Endothelial cell of umbilical vein (primary cell): ENCODE measurements at regions not wholly inside any gene's neighbourhood (a gene's known extent, or its start where the extent isn't known, plus 50 kb on each side); places are given as distances from the start of the nearest gene placed in this dataset.

Experiments
- BruUV-seq: library from RNA; stranded (reverse); fragments of 400-500 nt; replicated peaks from 2 replicates; lab custom pipeline; 2021; lab: Mats Ljungman, UMichigan
- CTCF ChIA-PET: fragments of 300-600, 350-600 bp; sonication (Branson Sonifier 250); formaldehyde crosslinking; loops from one replicate; lab custom pipeline; 2021; ENCODE audit warnings: antibody characterized with exemption, inconsistent platforms; lab: Charles Lee
- POLR2A ChIA-PET: fragments of 300-600, 350-600 bp; sonication (Branson Sonifier 250); formaldehyde crosslinking; loops from one replicate; lab custom pipeline; 2021; ENCODE audit warnings: antibody characterized with exemption, inconsistent platforms; lab: Charles Lee
- DNase-seq: peaks from one replicate; pipeline ENCODE4 v3.0.0-alpha.2; 2011; ENCODE audit warnings: low read depth, low spot score
- FAIRE-seq: peaks from 2 replicates; lab custom pipeline; 2011; peaks lifted over from hg19 to GRCh38; lab: Jason Lieb, UNC
- H2AFZ ChIP-seq: 2 replicates; pipeline ENCODE4 v1.6.0; 2012; ENCODE audit warnings: low read depth, low read length, control low read depth, inconsistent platforms
- H3K27ac ChIP-seq: 2 replicates; pipeline ENCODE4 v1.5.1; 2011; ENCODE audit warnings: low read depth, mild to moderate bottlenecking, control low read depth, low read length, moderate library complexity; ENCODE audit not compliant: insufficient read depth
- H3K27me3 ChIP-seq, 2 experiments: 2 replicates each; pipeline versions ENCODE4 v1.6.0 to v1.6.1; 2011; ENCODE audit warnings: low read length in 2 of 2, mixed read lengths in 1 of 2; ENCODE audit not compliant: control insufficient read depth in 2 of 2, insufficient read depth in 2 of 2
- H3K36me3 ChIP-seq, 2 experiments: 2 replicates in 1 of 2; 3 replicates in 1 of 2; pipeline ENCODE4 v1.5.1; 2011; ENCODE audit warnings: low read length in 2 of 2, mild to moderate bottlenecking in 1 of 2, moderate library complexity in 1 of 2; ENCODE audit not compliant: control insufficient read depth in 2 of 2, insufficient read depth in 2 of 2; ENCODE audit errors: extremely low read depth in 1 of 2
- H3K4me1 ChIP-seq: 3 replicates; pipeline ENCODE4 v1.5.1; 2011; ENCODE audit warnings: mild to moderate bottlenecking, low read length; ENCODE audit not compliant: control insufficient read depth, insufficient read depth; ENCODE audit errors: extremely low read depth
- H3K4me2 ChIP-seq: 2 replicates; pipeline ENCODE4 v1.6.1; 2011; ENCODE audit warnings: low read length, control low read depth, mixed read lengths; ENCODE audit not compliant: insufficient read depth
- H3K4me3 ChIP-seq, 3 experiments: fragments of 200-600 bp in 1 of 3; sonication (generic), shearing (Covaris generic) in 1 of 3; replicated peaks in 1 of 3; 2 replicates each; pipeline ENCODE4 v1.5.1; 2011 to 2016; ENCODE audit warnings: control low read depth in 3 of 3, low read length in 3 of 3, mild to moderate bottlenecking in 2 of 3, inconsistent platforms in 1 of 3, low read depth in 1 of 3, moderate library complexity in 1 of 3; ENCODE audit not compliant: insufficient read depth in 1 of 3
- H3K79me2 ChIP-seq: 2 replicates; pipeline ENCODE4 v1.6.0; 2012; ENCODE audit warnings: low read length, inconsistent platforms; ENCODE audit not compliant: control insufficient read depth, insufficient read depth
- H3K9ac ChIP-seq: replicated peaks from 2 replicates; pipeline ENCODE3; 2011; ENCODE audit warnings: low read length, control low read depth; ENCODE audit not compliant: insufficient read depth; ENCODE audit errors: extremely low read depth
- H3K9me1 ChIP-seq: replicated peaks from 3 replicates; pipeline ENCODE4 v1.6.0; 2011; ENCODE audit warnings: mild to moderate bottlenecking, low read length; ENCODE audit not compliant: control insufficient read depth, insufficient read depth; ENCODE audit errors: extremely low read depth
- H3K9me3 ChIP-seq: replicated peaks from 2 replicates; pipeline ENCODE4 v1.5.1; 2012; ENCODE audit warnings: low read length, inconsistent platforms; ENCODE audit not compliant: control insufficient read depth, insufficient read depth
- H4K20me1 ChIP-seq: replicated peaks from 2 replicates; pipeline ENCODE3; 2011; ENCODE audit warnings: mild to moderate bottlenecking, low read length; ENCODE audit not compliant: control insufficient read depth, insufficient read depth; ENCODE audit errors: extremely low read depth
- CTCF ChIP-seq, 2 donors: IDR thresholded peaks; 1 replicate in 1 of 2; 2 replicates in 1 of 2; pipeline ENCODE4 v1.5.1; 2011; ENCODE audit warnings: low read length in 2 of 2, mild to moderate bottlenecking in 2 of 2, moderate library complexity in 2 of 2, control low read depth in 1 of 2, inconsistent platforms in 1 of 2, low read depth in 1 of 2; ENCODE audit not compliant: insufficient read depth in 1 of 2; ENCODE audit errors: extremely low read depth in 1 of 2
- EZH2 ChIP-seq: IDR thresholded peaks from 2 replicates; pipeline ENCODE4 v1.6.1; 2012; ENCODE audit warnings: borderline replicate concordance, low read depth, mild to moderate bottlenecking, moderate library complexity, low read length, inconsistent platforms; ENCODE audit not compliant: severe bottlenecking
- FOS ChIP-seq: IDR thresholded peaks from 2 replicates; pipeline ENCODE4 v1.6.1; 2011; ENCODE audit warnings: mild to moderate bottlenecking, low read length, moderate library complexity, borderline replicate concordance; ENCODE audit not compliant: insufficient read depth
- GATA2 ChIP-seq: IDR thresholded peaks from 2 replicates; pipeline ENCODE4 v1.7.0; 2011; ENCODE audit warnings: low read depth, mild to moderate bottlenecking, moderate library complexity, mixed read lengths, low read length; ENCODE audit not compliant: insufficient read length, insufficient read depth
- JUN ChIP-seq: IDR thresholded peaks from 2 replicates; pipeline ENCODE4 v1.6.1; 2011; ENCODE audit warnings: borderline replicate concordance, low read depth; ENCODE audit not compliant: insufficient read length, insufficient read depth
- MAX ChIP-seq: IDR thresholded peaks from 2 replicates; pipeline ENCODE4 v1.6.1; 2011; ENCODE audit not compliant: insufficient read depth, insufficient read length
- MYC ChIP-seq: IDR thresholded peaks from one replicate; pipeline ENCODE4 v1.6.1; 2011; ENCODE audit warnings: mild to moderate bottlenecking, low read depth, low read length
- POLR2A ChIP-seq: IDR thresholded peaks from 2 replicates; pipeline ENCODE4 v1.6.1; 2012; ENCODE audit warnings: low read depth, mild to moderate bottlenecking, control low read depth, low read length
- POLR2AphosphoS5 ChIP-seq: IDR thresholded peaks from 2 replicates; pipeline ENCODE4 v1.6.1; 2012; ENCODE audit warnings: low read depth, mild to moderate bottlenecking, control low read depth, low read length, moderate library complexity; ENCODE audit not compliant: insufficient read depth
- dilution Hi-C: fragments of 300-500 bp; cut with MboI; formaldehyde crosslinking; loops from one replicate; pipeline ENCODE4 v1.15.0; 2019; ENCODE audit warnings: low sequenced_read_pairs; ENCODE audit not compliant: extremely low pct_ligation_motif_present
- intact Hi-C: fragments of 100-400 bp; cut with micrococcal nuclease; formaldehyde crosslinking; loops from one replicate; pipeline ENCODE4 v1.10.0; 2022

DNA sequence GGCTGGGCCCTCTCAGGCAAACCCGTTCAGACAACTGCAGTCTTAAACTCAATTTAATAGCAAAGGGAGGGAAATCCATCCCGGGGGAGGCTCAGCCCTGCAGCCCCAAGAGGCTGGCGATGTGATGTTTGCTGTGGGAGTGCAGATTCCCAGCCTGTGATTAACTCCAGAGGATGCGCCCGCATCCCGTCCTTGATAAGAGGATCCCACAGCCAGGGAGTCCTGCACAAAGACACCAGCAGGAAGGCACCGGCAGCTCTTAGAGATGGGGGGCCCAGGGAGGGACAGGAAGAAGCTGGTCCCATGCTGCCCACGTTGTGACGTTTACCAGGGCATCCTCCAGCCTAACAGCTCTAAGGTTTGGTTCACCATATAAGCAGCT, 64.7 kb downstream of the MRPL36 start:
- BruUV-seq: no TSS peak
- Histone ChIP-seq H4K20me1 (no peaks in the 10 kb centered on the region), H3K27ac (no peak overlapping the region), H2AFZ (no peak overlapping the region), H3K4me2 (no peak overlapping the region), H3K9ac (no peak overlapping the region), H3K36me3 (no peaks in the 10 kb centered on the region), H3K9me3 (no peaks in the 10 kb centered on the region), H3K9me1 (no peaks in the 10 kb centered on the region), H3K4me1 (no peaks in the 10 kb centered on the region), H3K27me3 (no peaks in the 10 kb centered on the region), H3K79me2 (no peaks in the 10 kb centered on the region), H3K4me3 (no peak overlapping the region)
- DNase-seq (no peak), FAIRE-seq (no peak)
- ChIA-PET POLR2A (no interaction called here), CTCF (no interaction called here)
- TF ChIP-seq GATA2 (no peak), JUN (no peak), MAX (no peak), EZH2 (no peak), MYC (no peak), POLR2A (no peak), FOS (no peak), POLR2AphosphoS5 (no peak), CTCF (IDR thresholded peaks at IDR 0.05; ENCODE audit: extremely low read depth in 1 of 2, insufficient read depth in 1 of 2, low read depth in 1 of 2, low read length in 2 of 2) (no peak)
- dilution Hi-C loops (no loop called here), intact Hi-C loops (no loop called here)
